ENCODE measurements at regions not wholly inside any gene's neighbourhood (a gene's known extent, or its start where the extent isn't known, plus 50 kb on each side); places are given as distances from the start of the nearest gene placed in this dataset.
A peak's percentile ranks its signal among the peaks of the same experiment; 100 is the strongest.
"Not testable (repeated sequence)": the region's sequence is repeated elsewhere in the genome, so short reads cannot be mapped to it uniquely, and the experiment has no call there.

GRCh38 chr4:67328393-67328792 is 216.9 kb downstream of the CENPC start:
- DNase-seq, result no peak

DNA sequence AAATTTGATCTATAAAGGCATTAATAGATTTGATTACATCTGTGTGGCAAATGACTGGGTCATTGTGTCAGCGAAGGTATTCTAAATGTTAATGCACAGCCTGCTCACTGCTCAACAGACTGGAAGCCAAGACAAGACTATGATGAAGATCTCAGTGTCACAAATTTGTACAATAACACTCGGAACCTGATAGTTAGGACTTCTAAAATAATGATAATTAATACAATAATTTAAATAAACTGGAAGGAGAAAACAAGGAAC is 217.4 kb downstream of the CENPC start:
- DNase-seq, result no peak

GRCh38 chr4:67327245-67328017 is 217.9 kb downstream of the CENPC start:
- DNase-seq, result peak; percentile 58

DNA sequence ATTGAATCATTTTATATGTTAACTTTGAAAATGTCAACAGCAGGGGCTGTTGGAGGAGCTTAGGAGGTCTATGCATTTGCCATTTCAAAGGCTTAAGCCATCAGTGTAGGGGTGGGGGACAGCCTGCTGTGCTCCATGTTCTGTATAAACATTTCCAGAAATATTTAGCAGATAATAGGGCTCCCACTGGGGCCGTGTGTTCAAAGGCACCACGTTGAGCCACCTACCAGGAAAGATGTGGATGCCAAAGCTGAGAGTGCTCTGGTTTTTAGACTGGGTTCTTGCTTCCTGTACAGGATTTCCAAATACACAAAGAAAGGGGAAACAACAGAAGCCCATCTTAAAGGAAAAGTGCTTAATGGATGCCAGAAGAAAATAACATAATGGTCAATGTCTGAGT is 219.5 kb downstream of the CENPC start:
- DNase-seq, result no peak

DNA sequence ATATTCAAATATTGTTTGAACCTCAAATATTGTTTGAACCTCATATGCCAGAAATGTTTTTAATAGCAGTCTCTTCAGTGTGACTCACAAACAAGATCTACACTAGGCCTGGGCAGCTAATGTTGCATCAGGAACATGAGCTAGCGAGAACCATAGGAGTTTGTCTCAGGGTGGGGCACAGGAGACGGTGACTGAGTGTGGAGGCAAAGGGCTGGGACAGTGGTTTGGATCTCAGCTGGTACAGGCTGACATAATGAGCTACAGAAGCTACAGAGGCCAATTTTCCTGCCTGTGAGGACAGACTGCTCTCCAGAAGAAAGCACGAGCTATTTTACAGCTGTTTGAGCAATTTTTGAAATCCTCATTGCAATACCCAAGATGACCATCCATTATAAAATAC is 224.7 kb downstream of the CENPC start:
- DNase-seq, result no peak

- DNase-seq, result not testable (repeated sequence)
Measured at GRCh38 chr4:67319607-67320006, 225.7 kb downstream of the CENPC start.

GRCh38 chr4:67300497-67301185 is 244.7 kb downstream of the CENPC start:
- not testable (repeated sequence) for DNase-seq

DNA sequence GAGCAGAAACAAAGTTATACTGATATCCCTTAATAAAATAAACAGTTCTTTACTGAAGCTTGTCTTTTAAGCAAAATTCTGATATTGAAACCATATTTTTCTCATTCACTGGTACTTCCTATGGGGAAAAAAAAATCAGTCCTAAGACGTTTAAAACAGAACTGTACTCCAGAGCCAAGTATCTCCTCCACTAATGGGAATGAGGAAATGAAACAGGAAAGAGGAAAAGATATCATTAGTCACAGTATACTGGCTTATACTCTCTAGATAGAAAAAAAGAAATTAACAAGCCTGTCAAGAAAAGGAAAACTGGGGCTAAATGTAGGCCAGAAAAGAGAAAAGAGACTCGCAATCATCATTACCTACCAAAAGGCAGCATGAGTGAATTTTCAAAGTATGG is 252.7 kb downstream of the CENPC start:
- DNase-seq, result no peak

DNA sequence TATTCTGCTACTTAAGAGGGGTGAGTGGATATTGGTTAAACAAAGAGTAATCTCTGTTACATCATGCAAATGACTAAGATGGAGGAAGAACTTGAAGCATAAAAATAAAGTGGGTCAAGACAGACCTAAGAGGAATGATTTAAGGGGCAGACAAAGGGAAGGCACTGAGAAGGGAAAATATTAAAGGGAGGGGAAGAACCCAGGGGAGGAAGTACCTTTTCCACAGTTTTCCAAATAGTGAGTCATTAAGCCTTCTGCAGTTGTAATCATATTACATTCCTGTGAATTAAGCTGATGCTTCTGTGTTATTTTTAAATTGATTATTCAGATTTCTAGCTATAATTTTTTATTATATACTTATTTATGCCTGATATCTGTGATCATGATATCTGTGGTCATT is 253.3 kb downstream of the CENPC start:
- DNase-seq, result no peak

DNA sequence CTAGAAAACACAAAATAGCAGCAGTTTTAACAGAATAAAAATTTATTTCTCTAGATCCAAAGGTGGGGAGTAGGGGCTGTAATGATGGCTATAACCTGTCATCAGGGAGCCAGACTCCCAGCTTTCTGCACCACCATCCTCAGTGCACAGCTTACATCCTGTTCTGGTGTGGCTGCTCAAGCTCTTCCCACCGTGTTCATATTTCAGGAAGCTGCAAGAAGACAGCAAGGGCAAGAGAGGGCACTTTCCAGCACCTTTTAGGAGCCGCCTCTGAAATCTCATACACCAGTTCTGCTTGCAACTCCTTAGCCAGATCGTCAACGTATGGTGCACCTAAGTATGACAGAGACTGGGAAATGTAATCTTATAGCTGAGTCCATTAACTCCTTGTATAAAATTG is 253.7 kb downstream of the CENPC start:
- no peak for DNase-seq

- DNase-seq, result no peak
Measured at GRCh38 chr4:67288964-67289363, 256.3 kb downstream of the CENPC start.

DNA sequence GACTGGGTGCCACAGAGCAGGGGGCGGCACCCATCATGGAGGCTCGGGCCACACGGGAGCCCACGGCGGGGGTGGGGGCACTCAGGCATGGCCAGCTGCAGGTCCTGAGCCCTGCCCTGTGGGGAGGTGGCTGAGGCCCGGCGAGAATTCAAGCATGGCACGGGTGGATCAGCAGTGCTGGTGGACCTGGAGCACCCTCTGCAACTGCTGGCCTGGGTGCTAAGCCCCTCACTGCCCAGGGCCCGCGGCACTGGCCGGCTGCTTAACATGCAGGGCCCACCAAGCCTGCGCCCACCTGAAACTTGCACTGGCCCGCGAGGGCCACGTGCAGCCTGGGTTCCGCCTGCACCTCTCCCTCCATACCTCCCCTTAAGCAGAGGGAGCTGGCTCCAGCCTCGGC is 258.6 kb downstream of the CENPC start:
- DNase-seq, result no peak

GRCh38 chr4:67282749-67283148 is 262.6 kb downstream of the CENPC start:
- no peak for DNase-seq

DNA sequence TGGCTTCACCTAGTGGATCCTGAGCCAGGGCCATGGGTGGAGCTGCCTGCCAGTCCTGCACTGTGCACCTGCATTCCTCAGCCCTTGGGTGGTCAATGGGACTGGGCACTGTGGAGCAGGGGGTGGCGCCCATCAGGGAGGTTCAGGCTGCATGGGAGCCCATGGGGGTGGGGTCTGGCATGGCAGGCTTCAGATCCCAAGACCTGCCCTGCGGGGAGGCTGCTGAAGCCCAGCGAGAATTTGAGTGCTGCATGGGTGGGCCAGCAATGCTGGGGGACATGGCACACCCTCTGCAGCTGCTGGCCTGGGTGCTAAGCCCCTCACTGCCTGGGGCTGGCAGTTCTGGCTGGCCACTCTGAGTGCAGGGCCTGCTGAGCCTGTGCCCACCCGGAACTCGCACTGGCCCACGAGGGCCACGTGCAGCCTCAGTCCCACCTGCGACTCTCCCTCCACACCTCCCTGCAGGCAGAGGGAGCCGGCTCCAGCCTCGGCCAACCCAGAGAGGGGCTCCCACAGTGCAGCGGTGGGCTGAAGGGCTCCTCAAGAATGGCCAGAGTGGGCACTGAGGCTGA is 270.0 kb downstream of the CENPC start:
- no peak for DNase-seq

- DNase-seq, result not testable (repeated sequence)
Measured at GRCh38 chr4:67274671-67275070, 270.6 kb downstream of the CENPC start.

GRCh38 chr4:67273666-67274065 is 271.6 kb downstream of the CENPC start:
- no peak for DNase-seq

GRCh38 chr4:67261971-67262370 is 283.3 kb downstream of the CENPC start:
- no peak for DNase-seq

GRCh38 chr4:67256388-67257043 is 288.8 kb downstream of the CENPC start:
- DNase-seq, result no peak

DNA sequence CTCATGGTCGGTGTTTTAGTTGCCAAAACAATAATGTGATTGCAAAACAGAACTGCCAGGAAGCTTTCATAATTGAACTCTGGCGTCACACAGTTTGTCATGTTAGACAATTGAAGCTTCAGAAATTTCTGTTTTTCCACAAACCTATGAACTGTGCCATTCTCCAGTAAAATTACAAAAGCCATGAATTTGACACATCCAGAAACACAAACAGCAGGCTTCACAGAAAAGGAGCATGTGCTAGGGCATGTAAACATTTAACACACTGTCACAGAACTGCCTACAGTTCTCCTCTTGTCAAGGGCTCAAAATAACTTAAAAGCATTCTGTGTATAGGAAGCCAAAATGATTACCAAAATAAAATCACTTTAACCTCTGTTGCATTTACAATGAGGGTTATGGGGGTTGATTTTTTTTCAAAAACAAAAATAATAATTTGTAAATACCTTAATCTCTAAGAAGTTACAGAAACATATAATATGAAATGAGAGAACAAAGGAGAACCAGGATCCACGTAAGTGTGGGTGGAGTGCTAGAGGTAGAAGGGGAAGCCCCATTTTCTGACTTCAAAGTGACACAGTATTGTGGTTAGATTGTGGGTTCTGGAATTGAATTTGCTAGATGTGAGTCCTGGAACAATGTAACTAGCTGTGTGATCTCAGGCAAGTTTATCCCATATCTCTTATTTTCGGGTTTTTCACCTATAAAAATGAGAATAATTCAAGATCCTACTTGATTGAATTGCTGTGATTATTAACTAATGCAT is 295.0 kb downstream of the CENPC start:
- no peak for DNase-seq

GRCh38 chr4:67236788-67237187 is 308.5 kb downstream of the CENPC start:
- no peak for DNase-seq

DNA sequence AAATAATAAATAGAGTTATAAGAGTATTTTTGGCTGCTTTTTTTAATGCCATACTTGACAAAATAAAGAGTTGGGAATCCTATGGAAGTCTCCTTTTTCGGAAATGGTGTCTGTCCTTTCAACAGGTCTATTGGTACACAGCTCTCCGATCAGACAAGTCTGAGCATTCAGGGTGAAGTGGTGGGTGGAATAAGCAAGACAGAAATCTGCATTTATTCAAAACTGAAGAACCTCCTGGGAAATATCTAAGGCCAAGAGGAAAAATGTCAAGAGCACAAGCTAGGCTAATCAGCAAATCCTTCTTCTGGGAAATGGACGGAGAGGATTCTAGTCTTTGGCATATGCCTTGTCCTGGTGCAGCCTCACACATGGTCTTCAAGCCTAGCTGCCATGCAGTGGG is 309.0 kb downstream of the CENPC start:
- no peak for DNase-seq

- DNase-seq, result no peak
Measured at GRCh38 chr4:67234296-67234695, 311.0 kb downstream of the CENPC start.

DNA sequence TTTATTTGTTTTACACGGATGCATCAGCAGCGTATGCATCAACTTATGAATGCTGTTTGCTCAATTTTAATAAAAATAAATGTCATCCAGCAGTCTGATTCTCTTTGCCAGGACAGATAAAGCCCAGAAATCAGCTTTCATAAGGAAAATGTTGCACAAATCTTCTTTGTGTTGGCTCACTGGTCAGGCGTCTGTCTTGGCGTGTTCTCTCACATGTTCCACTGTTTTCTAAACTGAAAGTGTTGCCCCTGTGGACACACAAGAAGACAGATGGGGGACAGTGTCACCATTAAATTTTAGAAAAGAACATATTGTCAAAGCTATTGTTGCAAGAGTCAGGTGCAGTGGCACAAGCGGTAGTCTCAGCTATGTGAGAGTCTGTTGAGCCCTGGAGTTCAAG is 316.2 kb downstream of the CENPC start:
- no peak for DNase-seq
